ENCODE measurements at regions not wholly inside any gene's neighbourhood (a gene's known extent, or its start where the extent isn't known, plus 50 kb on each side); places are given as distances from the start of the nearest gene placed in this dataset.

GRCh38 chr1:184267747-184268146 is 119.1 kb upstream of the C1orf21 start:
- H3K4me1 ChIP-seq, result no peaks in the 10 kb centered on the region
- TF ChIP-seq, protein P1, sequence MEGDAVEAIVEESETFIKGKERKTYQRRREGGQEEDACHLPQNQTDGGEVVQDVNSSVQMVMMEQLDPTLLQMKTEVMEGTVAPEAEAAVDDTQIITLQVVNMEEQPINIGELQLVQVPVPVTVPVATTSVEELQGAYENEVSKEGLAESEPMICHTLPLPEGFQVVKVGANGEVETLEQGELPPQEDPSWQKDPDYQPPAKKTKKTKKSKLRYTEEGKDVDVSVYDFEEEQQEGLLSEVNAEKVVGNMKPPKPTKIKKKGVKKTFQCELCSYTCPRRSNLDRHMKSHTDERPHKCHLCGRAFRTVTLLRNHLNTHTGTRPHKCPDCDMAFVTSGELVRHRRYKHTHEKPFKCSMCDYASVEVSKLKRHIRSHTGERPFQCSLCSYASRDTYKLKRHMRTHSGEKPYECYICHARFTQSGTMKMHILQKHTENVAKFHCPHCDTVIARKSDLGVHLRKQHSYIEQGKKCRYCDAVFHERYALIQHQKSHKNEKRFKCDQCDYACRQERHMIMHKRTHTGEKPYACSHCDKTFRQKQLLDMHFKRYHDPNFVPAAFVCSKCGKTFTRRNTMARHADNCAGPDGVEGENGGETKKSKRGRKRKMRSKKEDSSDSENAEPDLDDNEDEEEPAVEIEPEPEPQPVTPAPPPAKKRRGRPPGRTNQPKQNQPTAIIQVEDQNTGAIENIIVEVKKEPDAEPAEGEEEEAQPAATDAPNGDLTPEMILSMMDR (IDR thresholded peaks at IDR 0.05), result no peak
- H3K27ac ChIP-seq, result no peak overlapping the region
- H3K36me3 ChIP-seq, result no peaks in the 10 kb centered on the region
- intact Hi-C loops (cut with DNase I), result no loop called here
- no peaks in the 10 kb centered on the region for H3K9me3 ChIP-seq
- DNase-seq, result no peak
- no peak overlapping the region for H3K4me3 ChIP-seq
- H3K27me3 ChIP-seq, result no peaks in the 10 kb centered on the region
- H3K9ac ChIP-seq (ENCODE audit: low read depth in 2 of 2, low read length in 2 of 2), result no peak overlapping the region

DNA sequence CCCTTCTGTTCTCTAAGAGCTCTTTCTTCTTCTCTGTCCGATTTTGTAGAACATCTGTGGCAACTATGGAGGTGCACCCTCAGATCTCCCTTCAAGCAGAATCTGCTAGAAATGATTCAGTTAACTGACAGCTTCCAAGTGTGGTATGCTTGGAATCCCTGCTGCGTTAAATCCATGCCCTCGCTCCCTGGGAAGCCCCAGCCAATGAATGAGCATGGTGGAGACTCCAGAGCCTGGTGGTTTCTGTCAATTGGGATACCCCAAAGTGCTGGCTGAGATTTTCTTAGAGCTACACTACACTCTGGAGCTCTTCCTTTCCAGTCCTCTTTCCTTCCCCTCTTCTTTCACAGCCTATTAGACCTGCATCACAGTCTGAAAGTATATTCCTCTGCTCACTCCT is 116.3 kb upstream of the C1orf21 start:
- intact Hi-C loops (cut with DNase I), result no loop called here
- Histone ChIP-seq H3K27ac (no peak overlapping the region), H3K9me3 (no peaks in the 10 kb centered on the region), H3K36me3 (no peaks in the 10 kb centered on the region), H3K4me3 (no peak overlapping the region), H3K4me1 (no peaks in the 10 kb centered on the region), H3K27me3 (no peaks in the 10 kb centered on the region), H3K9ac (ENCODE audit: low read depth in 2 of 2, low read length in 2 of 2) (no peak overlapping the region)
- DNase-seq, result no peak
- TF ChIP-seq, protein P1 (IDR thresholded peaks at IDR 0.05), result no peak

GRCh38 chr1:184272175-184272866 is 114.5 kb upstream of the C1orf21 start:
- H3K27ac ChIP-seq, result no peak overlapping the region
- intact Hi-C loops (cut with DNase I), result no loop called here
- H3K4me1 ChIP-seq, result no peaks in the 10 kb centered on the region
- no peaks in the 10 kb centered on the region for H3K27me3 ChIP-seq
- H3K9ac ChIP-seq (ENCODE audit: low read depth in 2 of 2, low read length in 2 of 2), result no peak overlapping the region
- TF ChIP-seq, protein P1 (IDR thresholded peaks at IDR 0.05), result no peak
- no peak for DNase-seq
- H3K9me3 ChIP-seq, result no peaks in the 10 kb centered on the region
- H3K4me3 ChIP-seq, result no peak overlapping the region
- H3K36me3 ChIP-seq, result no peaks in the 10 kb centered on the region

GRCh38 chr1:184276416-184276815 is 110.4 kb upstream of the C1orf21 start:
- H3K27ac ChIP-seq, result no peak overlapping the region
- DNase-seq, result no peak
- TF ChIP-seq, protein P1 (IDR thresholded peaks at IDR 0.05), result no peak
- intact Hi-C loops (cut with DNase I), result no loop called here
- no peak overlapping the region for H3K9ac ChIP-seq (ENCODE audit: low read depth in 2 of 2, low read length in 2 of 2)
- no peaks in the 10 kb centered on the region for H3K4me1 ChIP-seq
- H3K27me3 ChIP-seq, result no peaks in the 10 kb centered on the region
- H3K36me3 ChIP-seq, result no peaks in the 10 kb centered on the region
- no peak overlapping the region for H3K4me3 ChIP-seq
- H3K9me3 ChIP-seq, result no peaks in the 10 kb centered on the region

- intact Hi-C loops (cut with DNase I), result no loop called here
- no peaks in the 10 kb centered on the region for H3K4me1 ChIP-seq
- H3K9ac ChIP-seq (ENCODE audit: low read depth in 2 of 2, low read length in 2 of 2), result no peak overlapping the region
- H3K36me3 ChIP-seq, result no peaks in the 10 kb centered on the region
- H3K27ac ChIP-seq, result no peak overlapping the region
- no peaks in the 10 kb centered on the region for H3K27me3 ChIP-seq
- DNase-seq, result no peak
- H3K9me3 ChIP-seq, result no peaks in the 10 kb centered on the region
- H3K4me3 ChIP-seq, result no peak overlapping the region
- TF ChIP-seq, protein P1 (IDR thresholded peaks at IDR 0.05), result no peak
Observed at GRCh38 chr1:184279911-184280458, 106.8 kb upstream of the C1orf21 start.

Data from colonic mucosa (tissue), 4 donors.